ENCODE measurements at regions not wholly inside any gene's neighbourhood (a gene's known extent, or its start where the extent isn't known, plus 50 kb on each side); places are given as distances from the start of the nearest gene placed in this dataset.
A peak's percentile ranks its signal among the peaks of the same experiment; 100 is the strongest.
"Not testable (repeated sequence)": the region's sequence is repeated elsewhere in the genome, so short reads cannot be mapped to it uniquely, and the experiment has no call there.

GRCh38 chr10:7108141-7108540 lies 302.7 kb downstream of the SFMBT2 start:
- Mint-ChIP-seq H3K4me1 (peaks cover 5% of the 10 kb centered on the region), H3K36me3 (ENCODE audit: low read depth) (no peaks in the 10 kb centered on the region), H3K4me3 (no peak overlapping the region), H3K9me3 (ENCODE audit: low read depth) (peaks cover 2% of the 10 kb centered on the region), H3K27me3 (peaks cover 2% of the 10 kb centered on the region), H3K27ac (no peak overlapping the region)
- ChIA-PET POLR2A (no interaction called here), CTCF (no interaction called here)
- ATAC-seq = no peak
- intact Hi-C loops (cut with DNase I, micrococcal nuclease) = no loop called here
- DNase-seq = no peak

- H3K9me3 Mint-ChIP-seq (ENCODE audit: low read depth) = peaks cover 2% of the 10 kb centered on the region
- peak; percentile 16 for ATAC-seq
- intact Hi-C loops (cut with DNase I, micrococcal nuclease) = no loop called here
Observed at GRCh38 chr10:7107285-7107684, 303.5 kb downstream of the SFMBT2 start.

GRCh38 chr10:7104379-7104778 lies 306.5 kb downstream of the SFMBT2 start:
- ATAC-seq; CTCF ChIA-PET; H3K9me3 Mint-ChIP-seq (ENCODE audit: low read depth); H3K27ac Mint-ChIP-seq; DNase-seq; POLR2A ChIA-PET; H3K4me3 Mint-ChIP-seq; H3K4me1 Mint-ChIP-seq; intact Hi-C loops (cut with DNase I, micrococcal nuclease); H3K36me3 Mint-ChIP-seq (ENCODE audit: low read depth); H3K27me3 Mint-ChIP-seq: not testable (repeated sequence)

More at GRCh38 chr10:7107285-7107684, 303.5 kb downstream of the SFMBT2 start:
- H3K27ac Mint-ChIP-seq = no peak overlapping the region
- no peaks in the 10 kb centered on the region for H3K36me3 Mint-ChIP-seq (ENCODE audit: low read depth)
- ChIA-PET CTCF (interaction anchor here (1.5 kb wide), 1 partner anchor 18 kb away, joined by 5 read pairs; no protein-coding TSS in a partner anchor), POLR2A (no interaction called here)
- DNase-seq = no peak
- H3K4me1 Mint-ChIP-seq = peaks cover 5% of the 10 kb centered on the region
- peaks cover 2% of the 10 kb centered on the region for H3K27me3 Mint-ChIP-seq
- H3K4me3 Mint-ChIP-seq = no peak overlapping the region

GRCh38 chr10:7102557-7103349 lies 308.1 kb downstream of the SFMBT2 start:
- ATAC-seq (peak; percentile 57), DNase-seq (no peak)
- ChIA-PET POLR2A (no interaction called here), CTCF (interaction anchor here (0.7 to 1.3 kb wide), 5 partner anchors 13 to 525 kb away, joined by 3 to 4 read pairs (median 3); no protein-coding TSS in a partner anchor)
- H3K4me3 Mint-ChIP-seq = no peak overlapping the region
- H3K27me3 Mint-ChIP-seq = peaks cover 2% of the 10 kb centered on the region
- intact Hi-C loops (cut with DNase I, micrococcal nuclease) = no loop called here
- H3K27ac Mint-ChIP-seq = no peak overlapping the region
- H3K4me1 Mint-ChIP-seq = peaks cover 5% of the 10 kb centered on the region
- no peaks in the 10 kb centered on the region for H3K36me3 Mint-ChIP-seq (ENCODE audit: low read depth)
- no peaks in the 10 kb centered on the region for H3K9me3 Mint-ChIP-seq (ENCODE audit: low read depth)

GRCh38 chr10:7102084-7102483 lies 308.8 kb downstream of the SFMBT2 start:
- Mint-ChIP-seq H3K4me1 (peaks cover under 1% of the 10 kb centered on the region), H3K4me3 (no peak overlapping the region)
- POLR2A ChIA-PET = no interaction called here

GRCh38 chr10:7101451-7101850 lies 309.4 kb downstream of the SFMBT2 start:
- DNase-seq = no peak
- H3K9me3 Mint-ChIP-seq (ENCODE audit: low read depth) = no peaks in the 10 kb centered on the region
- intact Hi-C loops (cut with DNase I, micrococcal nuclease) = no loop called here
- CTCF ChIA-PET = no interaction called here
- H3K27ac Mint-ChIP-seq = no peak overlapping the region
- H3K4me3 Mint-ChIP-seq = no peak overlapping the region
- no peak for ATAC-seq
- no peaks in the 10 kb centered on the region for H3K4me1 Mint-ChIP-seq
- no peaks in the 10 kb centered on the region for H3K36me3 Mint-ChIP-seq (ENCODE audit: low read depth)
- POLR2A ChIA-PET = no interaction called here
- peaks cover 2% of the 10 kb centered on the region for H3K27me3 Mint-ChIP-seq

More at GRCh38 chr10:7102084-7102483, 308.8 kb downstream of the SFMBT2 start:
- no peaks in the 10 kb centered on the region for H3K9me3 Mint-ChIP-seq (ENCODE audit: low read depth)
- H3K36me3 Mint-ChIP-seq (ENCODE audit: low read depth) = no peaks in the 10 kb centered on the region
- H3K27ac Mint-ChIP-seq = no peak overlapping the region
- ATAC-seq (no peak), DNase-seq (no peak)
- H3K27me3 Mint-ChIP-seq = peaks cover 2% of the 10 kb centered on the region
- CTCF ChIA-PET = interaction anchor here (0.7 to 1.3 kb wide), 2 partner anchors 12 to 524 kb away, joined by 3 read pairs; no protein-coding TSS in a partner anchor
- intact Hi-C loops (cut with DNase I, micrococcal nuclease) = no loop called here

GRCh38 chr10:7100032-7100702 lies 310.7 kb downstream of the SFMBT2 start:
- Mint-ChIP-seq H3K4me1 (no peaks in the 10 kb centered on the region), H3K27me3 (peaks cover 2% of the 10 kb centered on the region), H3K36me3 (ENCODE audit: low read depth) (no peaks in the 10 kb centered on the region), H3K9me3 (ENCODE audit: low read depth) (no peaks in the 10 kb centered on the region), H3K4me3 (no peak overlapping the region), H3K27ac (no peak overlapping the region)
- DNase-seq = no peak
- ChIA-PET POLR2A (no interaction called here), CTCF (no interaction called here)
- ATAC-seq = no peak
- intact Hi-C loops (cut with DNase I, micrococcal nuclease) = no loop called here

- intact Hi-C loops (cut with DNase I, micrococcal nuclease) = no loop called here
- ChIA-PET POLR2A (no interaction called here), CTCF (no interaction called here)
- Mint-ChIP-seq H3K36me3 (ENCODE audit: low read depth) (no peaks in the 10 kb centered on the region), H3K27ac (no peak overlapping the region), H3K4me1 (no peaks in the 10 kb centered on the region), H3K4me3 (no peak overlapping the region), H3K9me3 (ENCODE audit: low read depth) (no peaks in the 10 kb centered on the region), H3K27me3 (no peaks in the 10 kb centered on the region)
- ATAC-seq = no peak
- DNase-seq = no peak
Observed at GRCh38 chr10:7098160-7098762, 312.6 kb downstream of the SFMBT2 start.

GRCh38 chr10:7094781-7095180 lies 316.1 kb downstream of the SFMBT2 start:
- no peaks in the 10 kb centered on the region for H3K4me1 Mint-ChIP-seq
- intact Hi-C loops (cut with DNase I, micrococcal nuclease) = no loop called here
- no peaks in the 10 kb centered on the region for H3K27me3 Mint-ChIP-seq
- ATAC-seq = no peak
- no peaks in the 10 kb centered on the region for H3K36me3 Mint-ChIP-seq (ENCODE audit: low read depth)
- H3K9me3 Mint-ChIP-seq (ENCODE audit: low read depth) = no peaks in the 10 kb centered on the region
- H3K27ac Mint-ChIP-seq = no peak overlapping the region
- no peak for DNase-seq
- no peak overlapping the region for H3K4me3 Mint-ChIP-seq
- CTCF ChIA-PET = no interaction called here
- POLR2A ChIA-PET = no interaction called here

GRCh38 chr10:7093368-7093767 lies 317.5 kb downstream of the SFMBT2 start:
- Mint-ChIP-seq H3K36me3 (ENCODE audit: low read depth) (no peaks in the 10 kb centered on the region), H3K4me3 (no peak overlapping the region), H3K4me1 (no peaks in the 10 kb centered on the region), H3K27me3 (no peaks in the 10 kb centered on the region), H3K27ac (no peak overlapping the region), H3K9me3 (ENCODE audit: low read depth) (no peaks in the 10 kb centered on the region)
- intact Hi-C loops (cut with DNase I, micrococcal nuclease) = no loop called here
- no peak for DNase-seq
- CTCF ChIA-PET = no interaction called here
- no peak for ATAC-seq
- POLR2A ChIA-PET = no interaction called here

GRCh38 chr10:7092603-7093002 lies 318.2 kb downstream of the SFMBT2 start:
- Mint-ChIP-seq H3K27me3 (no peaks in the 10 kb centered on the region), H3K4me1 (no peaks in the 10 kb centered on the region), H3K4me3 (no peak overlapping the region), H3K9me3 (ENCODE audit: low read depth) (no peaks in the 10 kb centered on the region), H3K27ac (no peak overlapping the region), H3K36me3 (ENCODE audit: low read depth) (no peaks in the 10 kb centered on the region)
- intact Hi-C loops (cut with DNase I, micrococcal nuclease) = no loop called here
- ATAC-seq = no peak
- ChIA-PET CTCF (interaction anchor here (0.6 kb wide), 1 partner anchor 8 kb away, joined by 3 read pairs; no protein-coding TSS in a partner anchor), POLR2A (no interaction called here)
- no peak for DNase-seq

GRCh38 chr10:7090529-7090928 lies 320.3 kb downstream of the SFMBT2 start:
- no peaks in the 10 kb centered on the region for H3K9me3 Mint-ChIP-seq (ENCODE audit: low read depth)
- no peak overlapping the region for H3K27ac Mint-ChIP-seq
- CTCF ChIA-PET = interaction anchor here (1.2 kb wide), 2 partner anchors 12 to 16 kb away, joined by 3 to 5 read pairs; no protein-coding TSS in a partner anchor
- H3K36me3 Mint-ChIP-seq (ENCODE audit: low read depth) = no peaks in the 10 kb centered on the region
- intact Hi-C loops (cut with DNase I, micrococcal nuclease) = no loop called here
- ATAC-seq = no peak
- POLR2A ChIA-PET = no interaction called here
- H3K4me1 Mint-ChIP-seq = no peaks in the 10 kb centered on the region
- no peak for DNase-seq
- H3K4me3 Mint-ChIP-seq = no peak overlapping the region
- H3K27me3 Mint-ChIP-seq = no peaks in the 10 kb centered on the region
